ENCODE measurements at regions not wholly inside any gene's neighbourhood (a gene's known extent, or its start where the extent isn't known, plus 50 kb on each side); places are given as distances from the start of the nearest gene placed in this dataset.

DNA sequence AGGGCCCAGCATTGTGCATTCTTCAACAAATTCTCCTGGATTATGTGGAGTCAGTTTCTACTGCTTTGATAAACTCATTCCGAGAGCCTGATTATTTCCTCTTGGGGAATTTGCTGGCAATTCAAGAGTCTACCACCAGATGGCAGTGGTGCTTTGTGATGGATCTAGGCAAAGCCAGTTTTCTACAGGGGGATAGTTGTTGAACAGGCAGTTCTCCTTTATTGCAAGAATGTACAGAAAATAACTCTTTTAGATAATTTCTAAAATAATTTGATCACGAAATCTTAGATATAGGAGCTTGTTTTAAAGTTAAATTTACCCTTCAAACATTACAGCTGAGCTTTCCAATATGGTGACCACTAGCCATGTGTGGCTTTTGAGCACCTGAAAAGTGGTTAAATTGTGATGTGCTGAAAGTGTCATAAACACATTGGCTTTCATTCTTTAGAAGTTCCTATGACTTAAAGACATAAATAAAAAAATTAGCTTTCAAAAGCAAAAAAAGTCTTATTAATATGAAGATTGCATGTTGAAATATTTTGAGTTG is 66.7 kb upstream of the HAAO start:
- H3K27ac ChIP-seq = no peak overlapping the region
- TF ChIP-seq ZFX (IDR thresholded peaks at IDR 0.05) = no peak
- TF ChIP-seq, protein P1, sequence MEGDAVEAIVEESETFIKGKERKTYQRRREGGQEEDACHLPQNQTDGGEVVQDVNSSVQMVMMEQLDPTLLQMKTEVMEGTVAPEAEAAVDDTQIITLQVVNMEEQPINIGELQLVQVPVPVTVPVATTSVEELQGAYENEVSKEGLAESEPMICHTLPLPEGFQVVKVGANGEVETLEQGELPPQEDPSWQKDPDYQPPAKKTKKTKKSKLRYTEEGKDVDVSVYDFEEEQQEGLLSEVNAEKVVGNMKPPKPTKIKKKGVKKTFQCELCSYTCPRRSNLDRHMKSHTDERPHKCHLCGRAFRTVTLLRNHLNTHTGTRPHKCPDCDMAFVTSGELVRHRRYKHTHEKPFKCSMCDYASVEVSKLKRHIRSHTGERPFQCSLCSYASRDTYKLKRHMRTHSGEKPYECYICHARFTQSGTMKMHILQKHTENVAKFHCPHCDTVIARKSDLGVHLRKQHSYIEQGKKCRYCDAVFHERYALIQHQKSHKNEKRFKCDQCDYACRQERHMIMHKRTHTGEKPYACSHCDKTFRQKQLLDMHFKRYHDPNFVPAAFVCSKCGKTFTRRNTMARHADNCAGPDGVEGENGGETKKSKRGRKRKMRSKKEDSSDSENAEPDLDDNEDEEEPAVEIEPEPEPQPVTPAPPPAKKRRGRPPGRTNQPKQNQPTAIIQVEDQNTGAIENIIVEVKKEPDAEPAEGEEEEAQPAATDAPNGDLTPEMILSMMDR (conservative IDR thresholded peaks at IDR 0.05) = peak; percentile 82

DNA sequence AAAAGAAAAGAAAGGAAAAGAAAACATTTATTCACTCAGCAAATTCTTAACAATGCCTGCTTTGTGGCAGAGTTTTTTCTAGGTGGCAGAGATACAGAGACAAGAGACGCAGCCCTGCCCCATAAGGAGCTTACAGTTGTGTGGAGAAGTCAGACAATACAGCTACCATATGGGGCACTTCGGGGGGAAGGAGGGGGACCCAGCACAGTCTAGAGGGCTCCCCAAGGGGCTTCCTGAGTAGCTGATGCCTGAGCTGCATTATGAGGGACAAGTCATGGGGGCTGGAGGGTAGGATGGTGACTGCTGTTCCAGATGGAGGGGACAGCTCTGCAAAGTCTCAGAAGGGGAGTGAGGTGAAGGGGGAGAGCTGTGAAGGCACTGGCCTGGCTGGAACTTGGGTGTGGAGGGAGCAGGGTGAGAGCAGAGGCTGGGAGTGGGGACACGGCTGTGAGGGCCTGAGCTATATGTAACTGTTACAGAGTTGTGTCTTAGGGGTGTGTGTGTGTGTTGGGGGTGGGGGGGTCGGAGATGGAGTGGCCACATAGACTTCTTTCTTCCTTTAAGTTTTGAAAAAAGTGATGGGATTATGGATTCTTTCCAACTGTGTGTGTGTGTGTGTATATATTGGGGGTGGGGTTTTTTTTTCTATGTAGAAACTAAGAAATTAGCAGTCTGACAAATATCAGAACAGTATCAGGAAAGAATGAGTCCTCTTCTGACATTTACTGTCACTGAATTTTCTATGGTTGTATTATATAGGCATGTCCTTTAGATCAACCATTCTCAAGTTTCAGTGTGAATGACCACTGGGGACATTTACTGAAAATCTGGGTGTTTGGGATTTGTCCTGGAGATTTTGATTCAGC is 66.0 kb upstream of the HAAO start:
- no peak overlapping the region for H3K27ac ChIP-seq
- TF ChIP-seq ZFX (IDR thresholded peaks at IDR 0.05) = no peak
- TF ChIP-seq, protein P1 (conservative IDR thresholded peaks at IDR 0.05) = no peak

DNA sequence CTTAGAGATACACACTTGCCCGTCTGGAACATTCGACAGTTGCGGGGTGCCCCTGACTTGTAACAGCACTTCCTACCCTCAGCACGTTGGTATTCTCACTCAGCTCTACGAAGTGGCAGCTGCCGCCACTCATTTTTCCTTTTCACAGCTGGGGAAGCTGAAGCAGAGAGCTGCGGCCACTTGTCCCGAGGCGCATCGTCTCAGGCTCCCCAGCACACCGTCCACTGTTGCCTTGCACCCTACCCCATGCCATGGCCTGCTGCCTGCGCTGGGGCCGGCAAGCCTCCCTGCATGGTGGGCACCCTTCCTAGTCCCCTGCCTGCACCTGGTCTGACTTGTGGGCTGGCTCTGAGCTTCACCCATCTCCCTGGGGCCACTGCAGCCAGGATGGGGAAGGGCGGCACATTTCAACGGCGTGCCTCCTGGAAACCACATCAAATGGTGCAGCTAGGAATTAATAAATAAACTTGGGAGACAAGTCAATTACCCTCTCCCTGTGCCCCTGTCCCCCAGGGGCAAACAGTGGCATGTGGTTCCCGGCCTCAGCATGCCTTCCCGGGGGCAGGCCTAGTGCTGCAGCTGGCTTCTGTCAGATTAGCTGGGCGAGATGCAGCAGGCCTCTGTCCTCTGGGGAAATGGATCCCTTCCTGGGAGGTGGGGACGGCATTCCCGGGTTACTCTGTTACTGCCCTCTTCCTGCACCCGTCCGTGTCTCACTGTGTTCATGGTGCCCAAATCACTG is 64.7 kb upstream of the HAAO start:
- TF ChIP-seq ZFX (IDR thresholded peaks at IDR 0.05) = no peak
- TF ChIP-seq, protein P1 (conservative IDR thresholded peaks at IDR 0.05) = no peak
- H3K27ac ChIP-seq = no peak overlapping the region

DNA sequence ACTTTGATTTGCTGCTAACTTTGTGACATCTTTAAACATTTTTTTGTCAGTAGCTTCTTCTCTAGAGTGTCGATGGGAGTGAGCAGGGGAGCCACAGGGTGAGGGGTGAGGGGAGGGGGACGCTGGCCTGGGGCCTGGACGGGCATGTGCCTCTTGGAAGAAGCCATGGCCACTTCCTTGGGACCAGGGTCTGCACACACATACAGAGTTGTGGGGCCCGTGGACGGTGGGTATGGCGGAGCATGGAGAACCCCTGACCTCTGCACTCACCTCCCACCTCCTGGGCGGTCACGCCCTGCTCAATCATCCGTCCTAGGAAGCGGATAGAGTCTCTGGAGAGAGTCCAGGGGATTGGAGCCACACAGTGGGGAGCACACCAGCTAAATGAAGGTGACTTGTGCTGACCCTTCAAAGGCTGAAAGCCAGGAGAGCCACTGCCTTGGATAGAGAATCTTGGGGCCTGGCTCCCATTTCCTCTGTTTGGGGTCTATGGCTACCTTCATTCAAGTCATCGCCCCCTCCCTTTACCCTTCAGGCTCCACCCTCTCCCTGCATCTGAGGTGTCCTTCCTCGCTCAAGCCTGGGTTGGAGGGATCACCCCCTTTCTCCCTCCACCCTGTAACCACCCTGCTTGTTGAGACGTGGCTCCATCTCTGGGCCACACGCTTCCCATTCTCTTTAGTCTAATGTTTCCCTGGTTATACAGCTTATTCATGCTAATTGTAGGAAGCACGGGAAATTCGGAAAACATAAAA is 63.9 kb upstream of the HAAO start:
- H3K27ac ChIP-seq = no peak overlapping the region
- TF ChIP-seq, protein P1 (conservative IDR thresholded peaks at IDR 0.05) = no peak
- no peak for TF ChIP-seq ZFX (IDR thresholded peaks at IDR 0.05)

DNA sequence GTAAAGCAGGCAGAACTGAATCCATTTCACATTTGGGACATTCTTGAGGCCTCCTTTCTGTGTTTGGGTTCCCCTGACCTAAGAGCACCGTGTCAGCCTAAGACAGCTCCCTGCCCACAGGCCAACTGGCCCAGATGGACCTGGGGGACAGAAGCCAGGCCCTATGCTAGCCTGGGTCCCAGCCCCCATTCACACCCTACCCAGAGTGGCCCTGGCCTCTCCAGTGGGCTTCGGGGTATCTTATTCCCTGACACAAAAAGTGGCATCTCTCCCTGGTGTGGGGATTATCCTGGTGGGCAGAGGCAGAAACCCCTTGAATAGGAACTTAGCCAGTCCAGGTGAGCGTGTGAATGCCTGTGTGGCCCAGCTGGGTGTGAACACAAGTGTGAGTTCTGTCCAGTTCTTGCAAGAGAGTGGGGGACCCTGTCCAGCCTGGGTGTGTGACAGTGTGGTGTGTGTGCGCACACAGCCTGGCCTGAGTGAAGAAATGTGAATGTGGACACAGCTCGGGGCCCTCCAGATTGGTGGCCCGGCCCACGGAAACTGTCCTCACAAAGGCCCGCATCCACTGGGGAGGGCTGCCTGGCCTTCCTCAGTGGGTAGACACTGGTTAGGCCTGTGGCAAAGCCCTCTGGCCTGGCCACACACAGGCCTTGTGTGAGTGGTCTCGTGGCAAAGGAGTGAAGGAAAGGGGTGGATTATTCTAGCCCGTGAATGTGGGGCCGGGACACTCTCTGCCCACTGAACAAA is 63.0 kb upstream of the HAAO start:
- H3K27ac ChIP-seq = no peak overlapping the region
- TF ChIP-seq, protein P1 (conservative IDR thresholded peaks at IDR 0.05) = no peak
- no peak for TF ChIP-seq ZFX (IDR thresholded peaks at IDR 0.05)

DNA sequence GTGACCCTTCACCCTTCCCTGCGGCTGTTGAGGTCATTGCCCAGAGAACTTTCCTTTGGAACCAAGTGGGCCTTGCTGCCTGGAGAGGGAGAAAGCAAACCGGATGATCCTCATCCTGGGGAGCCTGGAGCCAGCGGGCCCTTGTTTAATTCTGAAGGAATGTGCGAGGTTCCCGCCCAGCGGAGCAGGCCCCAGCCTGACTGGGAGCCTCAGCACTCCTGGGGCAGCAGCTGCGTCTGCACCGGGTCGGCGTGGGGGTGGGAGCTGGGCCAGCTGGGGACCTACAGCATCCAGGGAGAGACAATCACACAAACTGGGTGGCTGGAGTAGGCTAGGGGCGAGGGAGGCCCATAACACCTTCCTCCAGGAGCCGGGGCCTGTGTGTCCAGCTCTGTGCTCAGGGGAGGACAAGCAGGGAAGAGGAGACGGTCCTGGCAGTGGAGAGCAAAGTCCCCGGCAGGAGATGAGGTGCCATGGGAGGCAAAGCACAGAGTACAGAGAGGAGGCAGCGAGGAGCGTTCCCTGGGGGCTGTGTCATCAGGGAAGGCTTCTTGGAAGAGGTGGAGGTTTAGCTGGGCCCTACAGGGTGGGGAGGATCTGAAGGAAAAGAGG is 61.9 kb upstream of the HAAO start:
- TF ChIP-seq, protein P1 (conservative IDR thresholded peaks at IDR 0.05) = no peak
- TF ChIP-seq ZFX (IDR thresholded peaks at IDR 0.05) = no peak
- no peak overlapping the region for H3K27ac ChIP-seq
